HCT116 (cell line): ENCODE measurements at regions not wholly inside any gene's neighbourhood (a gene's known extent, or its start where the extent isn't known, plus 50 kb on each side); places are given as distances from the start of the nearest gene placed in this dataset.

Source experiments
- ATF3 ChIP-seq: IDR thresholded peaks from 2 replicates; pipeline ENCODE4 v1.6.1; 2012
- CTCF ChIP-seq, 3 experiments: fragments of 200-600 bp in 1 of 3; sonication (generic) in 1 of 3; IDR thresholded peaks in 2 of 3; conservative IDR thresholded peaks in 1 of 3; 2 replicates each; pipeline ENCODE4 v1.5.1; 2012 to 2017; ENCODE audit warnings: low read depth in 2 of 3, low read length in 2 of 3, antibody characterized with exemption in 1 of 3, borderline replicate concordance in 1 of 3, control low read depth in 1 of 3, mild to moderate bottlenecking in 1 of 3, mixed read lengths in 1 of 3, mixed run types in 1 of 3, moderate library complexity in 1 of 3; ENCODE audit not compliant: insufficient read depth in 1 of 3
- POLR2A ChIP-seq: IDR thresholded peaks from 2 replicates; pipeline ENCODE4 v1.7.0; 2011; ENCODE audit warnings: borderline replicate concordance; ENCODE audit not compliant: insufficient read depth, insufficient read length; ENCODE audit errors: extremely low read depth
- POLR2AphosphoS5 ChIP-seq: IDR thresholded peaks from 2 replicates; pipeline ENCODE4 v1.6.1; 2011; ENCODE audit warnings: mild to moderate bottlenecking, low read depth, low read length, moderate library complexity
- RAD21 ChIP-seq: IDR thresholded peaks from 2 replicates; pipeline ENCODE4 v1.6.1; 2012; ENCODE audit warnings: low read depth, mild to moderate bottlenecking
- ZNF274 ChIP-seq: fragments of 200-500 bp; sonication (Bioruptor generic); IDR thresholded peaks from 2 replicates; pipeline ENCODE4 v1.6.1; 2014; ENCODE audit warnings: mild to moderate bottlenecking, low read depth, low read length, inconsistent platforms

- no peak for TF ChIP-seq RAD21
- no peak for TF ChIP-seq ZNF274
- TF ChIP-seq POLR2A = no peak
- no peak for TF ChIP-seq CTCF (IDR thresholded peaks at IDR 0.05 in 2 of 3, conservative IDR thresholded peaks at IDR 0.05 in 1 of 3; ENCODE audit: borderline replicate concordance in 1 of 3, insufficient read depth in 1 of 3, low read depth in 2 of 3, low read length in 2 of 3)
- TF ChIP-seq POLR2AphosphoS5 = peak; percentile 32; the same call in 1 of the 2 replicates
- TF ChIP-seq ATF3 = no peak; the same call in 1 of the 2 replicates
Measured at GRCh38 chr12:76236640-76237039, 111.6 kb downstream of the BBS10 start.
